PC-9 (cell line): ENCODE measurements at regions not wholly inside any gene's neighbourhood (a gene's known extent, or its start where the extent isn't known, plus 50 kb on each side); places are given as distances from the start of the nearest gene placed in this dataset.
A peak's percentile ranks its signal among the peaks of the same experiment; 100 is the strongest.

Experiments
- BruUV-seq: library from RNA; stranded (reverse); fragments of 400-500 nt; replicated peaks from 2 replicates; lab custom pipeline; 2021; lab: Mats Ljungman, UMichigan
- CTCF ChIA-PET: fragments of 300-600 bp; sonication (Branson Sonifier 250); formaldehyde crosslinking; loops from one replicate; lab custom pipeline; 2022; ENCODE audit warnings: antibody characterized with exemption; lab: Charles Lee
- POLR2A ChIA-PET: fragments of 300-600 bp; sonication (Branson Sonifier 250); formaldehyde crosslinking; loops from one replicate; lab custom pipeline; 2022; ENCODE audit warnings: antibody characterized with exemption; ENCODE audit not compliant: unreplicated experiment; lab: Charles Lee
- DNase-seq, 2 experiments: peaks; one replicate each; pipeline versions ENCODE4 v3.0.0 to v3.0.0-alpha.2; 2015 to 2022; ENCODE audit warnings: mixed read lengths in 1 of 2
- H2AFZ ChIP-seq: fragments of 200-600 bp; sonication (generic); 2 replicates; pipeline ENCODE4 v1.8.1; 2017; ENCODE audit warnings: antibody characterized with exemption
- H3F3A ChIP-seq: fragments of 200-600 bp; sonication (generic); 2 replicates; pipeline ENCODE4 v1.8.1; 2017; ENCODE audit warnings: antibody characterized with exemption, mild to moderate bottlenecking, low read depth; ENCODE audit not compliant: insufficient read depth
- H3K27ac ChIP-seq: fragments of 200-600 bp; sonication (generic); 2 replicates; pipeline ENCODE4 v1.6.1; 2016; ENCODE audit warnings: mixed run types
- H3K27me3 ChIP-seq: fragments of 200-600 bp; sonication (generic); 2 replicates; pipeline ENCODE4 v1.6.1; 2016; ENCODE audit warnings: low read depth, mixed run types; ENCODE audit not compliant: insufficient read depth
- H3K36me3 ChIP-seq: fragments of 200-600 bp; sonication (generic); 2 replicates; pipeline ENCODE4 v1.6.1; 2016; ENCODE audit warnings: low read depth, mixed run types
- H3K4me1 ChIP-seq: fragments of 200-600 bp; sonication (generic); replicated peaks from 2 replicates; pipeline ENCODE4 v1.6.1; 2016; ENCODE audit warnings: mixed run types; ENCODE audit not compliant: insufficient read depth
- H3K4me2 ChIP-seq: fragments of 200-600 bp; sonication (generic); 2 replicates; pipeline ENCODE4 v1.6.1; 2017; ENCODE audit warnings: mixed run types
- H3K4me3 ChIP-seq: fragments of 200-600 bp; sonication (generic); 2 replicates; pipeline ENCODE4 v1.6.1; 2016; ENCODE audit warnings: mixed run types
- H3K79me2 ChIP-seq: fragments of 200-600 bp; sonication (generic); 2 replicates; pipeline ENCODE4 v1.6.1; 2017; ENCODE audit warnings: low read depth, mixed run types
- H3K9me2 ChIP-seq: fragments of 200-600 bp; sonication (generic); 2 replicates; pipeline ENCODE4 v1.8.1; 2017; ENCODE audit warnings: mild to moderate bottlenecking; ENCODE audit not compliant: insufficient read depth
- H3K9me3 ChIP-seq: fragments of 200-600 bp; sonication (generic); 2 replicates; pipeline ENCODE4 v1.8.1; 2016; ENCODE audit warnings: low read depth; ENCODE audit not compliant: insufficient read depth
- H4K20me1 ChIP-seq: fragments of 200-600 bp; sonication (generic); 2 replicates; pipeline ENCODE4 v1.8.1; 2017; ENCODE audit not compliant: insufficient read depth
- CTCF ChIP-seq: fragments of 200-600 bp; sonication (generic); conservative IDR thresholded peaks from 2 replicates; pipeline ENCODE4 v1.6.1; 2017; ENCODE audit warnings: mixed run types, antibody characterized with exemption, mild to moderate bottlenecking, moderate library complexity
- EZH2 ChIP-seq: fragments of 200-600 bp; sonication (generic); IDR thresholded peaks from 2 replicates; pipeline ENCODE4 v1.8.0; 2017; ENCODE audit warnings: antibody characterized with exemption, low read depth
- intact Hi-C: fragments of 100-400 bp; cut with micrococcal nuclease; formaldehyde crosslinking; loops from one replicate; pipeline ENCODE4 v1.10.0; 2022; ENCODE audit not compliant: unreplicated experiment

GRCh38 chr21:17458279-17458678, 54.6 kb upstream of the CXADR start:
- Histone ChIP-seq H3K79me2 (no peaks in the 10 kb centered on the region), H3K27ac (no peak overlapping the region), H3K4me1 (0 out of 2 replicates have a peak, but pooled peaks cover 11% of the 10 kb centered on the region), H3K36me3 (no peaks in the 10 kb centered on the region), H3F3A (peaks cover 13% of the 10 kb centered on the region; the same call in 1 of the 2 replicates), H3K9me3 (no peaks in the 10 kb centered on the region), H3K9me2 (no peaks in the 10 kb centered on the region), H3K4me2 (no peak overlapping the region), H3K4me3 (no peak overlapping the region), H4K20me1 (no peaks in the 10 kb centered on the region), H3K27me3 (no peaks in the 10 kb centered on the region), H2AFZ (no peak overlapping the region)
- no TSS peak for BruUV-seq
- DNase-seq, result no peak
- POLR2A ChIA-PET, result no interaction called here
- CTCF ChIA-PET, result no interaction called here
- intact Hi-C loops, result no loop called here
- TF ChIP-seq CTCF (no peak), EZH2 (no peak)

DNA sequence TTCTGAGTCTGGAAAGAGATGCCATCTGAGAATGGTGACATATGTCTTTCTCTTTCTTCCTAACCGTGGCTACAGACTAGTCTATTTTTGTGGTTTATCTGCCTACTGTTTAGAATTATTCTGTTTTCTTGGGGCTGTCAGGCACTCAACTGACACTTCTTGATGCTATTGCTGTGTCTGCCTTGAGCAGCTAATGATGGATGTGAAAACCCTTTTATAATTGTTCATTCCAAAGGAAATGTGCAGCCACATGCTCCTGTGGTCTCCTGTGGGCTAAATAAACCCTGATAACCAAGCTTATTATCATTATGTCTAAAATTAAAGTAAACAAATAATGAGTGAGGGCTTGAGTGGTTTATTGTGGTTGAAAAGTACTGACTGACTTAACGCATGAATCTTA, 52.7 kb upstream of the CXADR start:
- no peak for DNase-seq
- CTCF ChIA-PET, result no interaction called here

GRCh38 chr21:17461014-17461413, 51.8 kb upstream of the CXADR start:
- TF ChIP-seq CTCF (no peak), EZH2 (no peak)
- Histone ChIP-seq H3K27me3 (no peaks in the 10 kb centered on the region), H2AFZ (no peak overlapping the region), H3K9me2 (no peaks in the 10 kb centered on the region), H4K20me1 (no peaks in the 10 kb centered on the region), H3K4me2 (0 out of 2 replicates have a peak overlapping the region, but pooled peaks have one; percentile 23), H3F3A (0 out of 2 replicates have a peak, but pooled peaks cover under 1% of the 10 kb centered on the region), H3K9me3 (no peaks in the 10 kb centered on the region), H3K4me1 (0 out of 2 replicates have a peak, but pooled peaks cover 8% of the 10 kb centered on the region), H3K4me3 (no peak overlapping the region), H3K27ac (no peak overlapping the region), H3K36me3 (no peaks in the 10 kb centered on the region), H3K79me2 (no peaks in the 10 kb centered on the region)
- ChIA-PET CTCF (interaction anchor here (0.6 kb wide), 1 partner anchor 26 kb away, joined by 6 read pairs; no protein-coding TSS in a partner anchor), POLR2A (no interaction called here)
- intact Hi-C loops, result no loop called here
- no peak for DNase-seq
- BruUV-seq, result no TSS peak

More for the DNA sequence above, 52.7 kb upstream of the CXADR start:
- Histone ChIP-seq H3F3A (0 out of 2 replicates have a peak, but pooled peaks cover 3% of the 10 kb centered on the region), H3K36me3 (no peaks in the 10 kb centered on the region), H4K20me1 (no peaks in the 10 kb centered on the region), H2AFZ (no peak overlapping the region), H3K4me3 (no peak overlapping the region), H3K9me2 (no peaks in the 10 kb centered on the region), H3K27ac (no peak overlapping the region), H3K27me3 (no peaks in the 10 kb centered on the region), H3K4me1 (0 out of 2 replicates have a peak, but pooled peaks cover 8% of the 10 kb centered on the region), H3K9me3 (no peaks in the 10 kb centered on the region), H3K4me2 (no peak overlapping the region), H3K79me2 (no peaks in the 10 kb centered on the region)
- no TSS peak for BruUV-seq
- TF ChIP-seq EZH2 (no peak), CTCF (no peak)
- intact Hi-C loops, result no loop called here
- POLR2A ChIA-PET, result no interaction called here
